GM23338 (cell line): ENCODE measurements at regions not wholly inside any gene's neighbourhood (a gene's known extent, or its start where the extent isn't known, plus 50 kb on each side); places are given as distances from the start of the nearest gene placed in this dataset.

Experiments
- ATAC-seq: fragments of 200-7000 bp; cut with Tn5 transposase; 3 replicates; pipeline ENCODE4 v1.9.1; 2020
- DNase-seq: peaks from one replicate; pipeline ENCODE4 v3.0.0-alpha.2; 2015; ENCODE audit warnings: low spot score
- H2AFZ ChIP-seq: fragments of 200-600 bp; sonication (generic); 2 replicates; pipeline ENCODE4 v1.8.0; 2016; ENCODE audit warnings: antibody characterized with exemption, mild to moderate bottlenecking, moderate library complexity
- H3F3A ChIP-seq: fragments of 200-600 bp; sonication (generic); replicated peaks from 2 replicates; pipeline ENCODE4 v1.8.0; 2017; ENCODE audit warnings: antibody characterized with exemption, mixed run types, low read depth
- H3K27ac ChIP-seq: fragments of 200-600 bp; sonication (generic); 2 replicates; pipeline ENCODE4 v1.6.1; 2016; ENCODE audit warnings: low read depth
- H3K27me3 ChIP-seq: fragments of 200-600 bp; sonication (generic); 2 replicates; pipeline ENCODE4 v1.8.0; 2016; ENCODE audit warnings: mild to moderate bottlenecking, mixed run types, moderate library complexity; ENCODE audit not compliant: insufficient read depth
- H3K36me3 ChIP-seq: fragments of 200-600 bp; sonication (generic); 2 replicates; pipeline ENCODE4 v1.8.0; 2016; ENCODE audit warnings: mild to moderate bottlenecking; ENCODE audit not compliant: insufficient read depth
- H3K4me1 ChIP-seq: fragments of 200-600 bp; sonication (generic); 2 replicates; pipeline ENCODE4 v1.8.0; 2016; ENCODE audit warnings: mild to moderate bottlenecking, moderate library complexity; ENCODE audit not compliant: insufficient read depth
- H3K4me2 ChIP-seq: fragments of 200-600 bp; sonication (generic); 2 replicates; pipeline ENCODE4 v1.7.1; 2017; ENCODE audit warnings: mixed run types
- H3K4me3 ChIP-seq: fragments of 200-600 bp; sonication (generic); 2 replicates; pipeline ENCODE4 v1.6.1; 2016; ENCODE audit warnings: mixed run types
- H3K79me2 ChIP-seq: fragments of 200-600 bp; sonication (generic); replicated peaks from 2 replicates; pipeline ENCODE4 v1.8.0; 2017; ENCODE audit warnings: mild to moderate bottlenecking; ENCODE audit not compliant: insufficient read depth
- H3K9me2 ChIP-seq: fragments of 200-600 bp; sonication (generic); 2 replicates; pipeline ENCODE4 v1.8.0; 2017; ENCODE audit not compliant: insufficient read depth
- H4K20me1 ChIP-seq: fragments of 200-600 bp; sonication (generic); replicated peaks from 2 replicates; pipeline ENCODE4 v1.8.0; 2017; ENCODE audit warnings: mild to moderate bottlenecking; ENCODE audit not compliant: insufficient read depth
- H3K27ac Mint-ChIP-seq: 2 replicates; pipeline ENCODE4 v1.8.0; 2020; ENCODE audit warnings: inconsistent platforms, mild to moderate bottlenecking, moderate library complexity, mixed read lengths
- H3K27me3 Mint-ChIP-seq: 3 replicates; pipeline ENCODE4 v1.8.0; 2022; ENCODE audit warnings: low read depth, mild to moderate bottlenecking, moderate library complexity, mixed read lengths, inconsistent platforms; ENCODE audit not compliant: insufficient read depth, poor library complexity
- H3K36me3 Mint-ChIP-seq: 3 replicates; pipeline ENCODE4 v1.8.0; 2021; ENCODE audit warnings: low read depth, mild to moderate bottlenecking, inconsistent platforms, moderate library complexity, mixed read lengths
- H3K4me1 Mint-ChIP-seq: 3 replicates; pipeline ENCODE4 v1.8.0; 2020; ENCODE audit warnings: mild to moderate bottlenecking, inconsistent platforms, mixed read lengths
- H3K4me3 Mint-ChIP-seq: 3 replicates; pipeline ENCODE4 v1.8.0; 2021; ENCODE audit warnings: moderate library complexity, mild to moderate bottlenecking, inconsistent platforms, mixed read lengths
- H3K9me3 Mint-ChIP-seq: 3 replicates; pipeline ENCODE4 v1.8.0; 2020; ENCODE audit warnings: moderate library complexity, mild to moderate bottlenecking, inconsistent platforms, mixed read lengths
- CTCF ChIP-seq, 2 experiments: fragments of 200-600 bp in 1 of 2; sonication (generic) in 1 of 2; conservative IDR thresholded peaks; 2 replicates each; pipeline versions ENCODE4 v1.5.1 to v1.6.1; 2016 to 2017; ENCODE audit warnings: antibody characterized with exemption in 2 of 2, low read depth in 2 of 2, mild to moderate bottlenecking in 2 of 2, moderate library complexity in 1 of 2
- ETS1 ChIP-seq: IDR thresholded peaks from 2 replicates; pipeline ENCODE4 v1.6.1; 2016; ENCODE audit warnings: antibody characterized with exemption
- JUNB ChIP-seq: IDR thresholded peaks from one replicate; pipeline ENCODE4 v1.6.1; 2016; ENCODE audit warnings: antibody characterized with exemption; ENCODE audit not compliant: unreplicated experiment
- NANOG ChIP-seq: IDR thresholded peaks from 2 replicates; pipeline ENCODE4 v1.6.1; 2016; ENCODE audit warnings: antibody characterized with exemption, borderline replicate concordance
- POLR2AphosphoS5 ChIP-seq: IDR thresholded peaks from 2 replicates; pipeline ENCODE4 v1.6.1; 2016; ENCODE audit warnings: antibody characterized with exemption, low read depth
- ZNF114 ChIP-seq: fragments of 250-450 bp; sonication (Bioruptor Pico); IDR thresholded peaks from 2 replicates; pipeline ENCODE4 v1.5.0; 2020; ENCODE audit warnings: mild to moderate bottlenecking, moderate library complexity
- ZNF331 ChIP-seq: fragments of 250-450 bp; sonication (Bioruptor Pico); IDR thresholded peaks from 2 replicates; pipeline ENCODE4 v1.5.0; 2020; ENCODE audit warnings: low read depth, mild to moderate bottlenecking, moderate library complexity
- ZNF462 ChIP-seq: fragments of 250-450 bp; sonication (Bioruptor Pico); IDR thresholded peaks from 2 replicates; pipeline ENCODE4 v1.5.0; 2020; ENCODE audit warnings: mild to moderate bottlenecking, moderate library complexity
- TF ChIP-seq, protein P1 (sequence below): IDR thresholded peaks from one replicate; pipeline ENCODE4 v1.6.1; 2018; ENCODE audit warnings: antibody characterized with exemption; ENCODE audit not compliant: unreplicated experiment

GRCh38 chr2:45172142-45172541 lies 162.9 kb upstream of the SIX2 start (continued):
- TF ChIP-seq, protein P1, sequence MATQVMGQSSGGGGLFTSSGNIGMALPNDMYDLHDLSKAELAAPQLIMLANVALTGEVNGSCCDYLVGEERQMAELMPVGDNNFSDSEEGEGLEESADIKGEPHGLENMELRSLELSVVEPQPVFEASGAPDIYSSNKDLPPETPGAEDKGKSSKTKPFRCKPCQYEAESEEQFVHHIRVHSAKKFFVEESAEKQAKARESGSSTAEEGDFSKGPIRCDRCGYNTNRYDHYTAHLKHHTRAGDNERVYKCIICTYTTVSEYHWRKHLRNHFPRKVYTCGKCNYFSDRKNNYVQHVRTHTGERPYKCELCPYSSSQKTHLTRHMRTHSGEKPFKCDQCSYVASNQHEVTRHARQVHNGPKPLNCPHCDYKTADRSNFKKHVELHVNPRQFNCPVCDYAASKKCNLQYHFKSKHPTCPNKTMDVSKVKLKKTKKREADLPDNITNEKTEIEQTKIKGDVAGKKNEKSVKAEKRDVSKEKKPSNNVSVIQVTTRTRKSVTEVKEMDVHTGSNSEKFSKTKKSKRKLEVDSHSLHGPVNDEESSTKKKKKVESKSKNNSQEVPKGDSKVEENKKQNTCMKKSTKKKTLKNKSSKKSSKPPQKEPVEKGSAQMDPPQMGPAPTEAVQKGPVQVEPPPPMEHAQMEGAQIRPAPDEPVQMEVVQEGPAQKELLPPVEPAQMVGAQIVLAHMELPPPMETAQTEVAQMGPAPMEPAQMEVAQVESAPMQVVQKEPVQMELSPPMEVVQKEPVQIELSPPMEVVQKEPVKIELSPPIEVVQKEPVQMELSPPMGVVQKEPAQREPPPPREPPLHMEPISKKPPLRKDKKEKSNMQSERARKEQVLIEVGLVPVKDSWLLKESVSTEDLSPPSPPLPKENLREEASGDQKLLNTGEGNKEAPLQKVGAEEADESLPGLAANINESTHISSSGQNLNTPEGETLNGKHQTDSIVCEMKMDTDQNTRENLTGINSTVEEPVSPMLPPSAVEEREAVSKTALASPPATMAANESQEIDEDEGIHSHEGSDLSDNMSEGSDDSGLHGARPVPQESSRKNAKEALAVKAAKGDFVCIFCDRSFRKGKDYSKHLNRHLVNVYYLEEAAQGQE, result no peak

GRCh38 chr2:45171136-45171501 lies 161.9 kb upstream of the SIX2 start:
- Histone ChIP-seq H3K36me3 (no peaks in the 10 kb centered on the region), H3K27me3 (peaks cover 75% of the 10 kb centered on the region), H3K4me3 (peak overlapping the region; percentile 63), H3F3A (no peaks in the 10 kb centered on the region), H3K4me1 (peaks cover 12% of the 10 kb centered on the region), H3K9me2 (0 out of 2 replicates have a peak, but pooled peaks cover 3% of the 10 kb centered on the region), H3K4me2 (peak overlapping the region; percentile 88), H4K20me1 (no peaks in the 10 kb centered on the region), H2AFZ (peak overlapping the region; percentile 86), H3K27ac (no peak overlapping the region), H3K79me2 (no peaks in the 10 kb centered on the region)
- Mint-ChIP-seq H3K4me3 (peak overlapping the region; percentile 72), H3K27ac (no peak overlapping the region), H3K9me3 (no peaks in the 10 kb centered on the region), H3K36me3 (no peaks in the 10 kb centered on the region), H3K4me1 (peaks cover 18% of the 10 kb centered on the region), H3K27me3 (peaks cover 35% of the 10 kb centered on the region)
- no peak for ATAC-seq
- DNase-seq, result peak; percentile 21
- TF ChIP-seq ETS1 (no peak), ZNF331 (CRISPR knock-in tag) (no peak), NANOG (no peak), POLR2AphosphoS5 (no peak), JUNB (no peak), CTCF (conservative IDR thresholded peaks at IDR 0.05; ENCODE audit: low read depth in 2 of 2) (no peak), ZNF462 (CRISPR knock-in tag) (no peak), ZNF114 (CRISPR knock-in tag) (no peak)
- TF ChIP-seq, protein P1, result no peak
